Stimulated activated CD8-positive, alpha-beta memory T cell treated with anti-CD3 and anti-CD28 coated beads, Interleukin-15, amount 100 ng/mL, for 48 hours (primary cell): ENCODE measurements at regions not wholly inside any gene's neighbourhood (a gene's known extent, or its start where the extent isn't known, plus 50 kb on each side); places are given as distances from the start of the nearest gene placed in this dataset.
"Not testable (repeated sequence)": the region's sequence is repeated elsewhere in the genome, so short reads cannot be mapped to it uniquely, and the experiment has no call there.

Source experiments
- DNase-seq, 2 donors: peaks; one replicate each; pipeline ENCODE4 v3.0.0-alpha.2; 2020; ENCODE audit warnings: low read depth in 2 of 2

DNA sequence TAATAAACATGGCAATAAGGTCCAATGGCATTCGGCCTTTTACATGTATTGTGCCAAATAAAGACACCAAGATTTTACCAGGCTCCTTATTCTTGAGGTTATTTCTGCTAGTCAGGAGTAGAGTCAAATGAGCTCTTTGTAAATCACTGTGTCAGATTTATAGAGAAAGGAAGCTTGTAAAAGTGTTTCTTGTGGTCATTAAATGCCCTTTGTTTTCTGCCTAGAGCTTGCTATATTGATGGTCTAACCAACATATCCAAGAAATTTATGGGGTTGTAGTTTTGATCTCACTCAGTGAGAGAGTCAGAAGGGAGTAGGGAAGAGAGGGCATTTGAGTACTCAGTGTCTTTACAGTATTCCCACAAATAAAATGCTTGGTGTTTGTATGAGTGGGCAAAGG is 86.2 kb upstream of the FRMPD4 start:
- no peak for DNase-seq

DNA sequence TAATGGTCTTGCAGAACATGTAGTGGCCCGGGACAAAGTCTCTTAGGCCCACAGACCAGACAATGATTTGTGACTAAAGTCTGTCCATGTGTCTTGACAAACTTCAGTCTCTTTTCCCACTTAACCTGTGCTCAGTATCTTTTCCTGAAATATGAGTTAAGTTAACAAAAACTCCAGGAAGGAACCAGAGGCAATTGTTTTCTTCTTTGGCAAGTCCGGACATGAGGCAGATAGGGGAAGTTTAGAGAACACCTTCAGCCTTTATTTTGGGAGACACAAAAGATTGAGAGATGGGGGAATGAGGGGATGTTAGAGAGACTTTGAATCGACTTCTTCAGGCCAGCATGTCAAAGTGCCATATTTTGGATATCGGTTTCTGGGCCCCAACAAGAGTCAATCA is 80.2 kb upstream of the FRMPD4 start:
- DNase-seq: no peak

DNA sequence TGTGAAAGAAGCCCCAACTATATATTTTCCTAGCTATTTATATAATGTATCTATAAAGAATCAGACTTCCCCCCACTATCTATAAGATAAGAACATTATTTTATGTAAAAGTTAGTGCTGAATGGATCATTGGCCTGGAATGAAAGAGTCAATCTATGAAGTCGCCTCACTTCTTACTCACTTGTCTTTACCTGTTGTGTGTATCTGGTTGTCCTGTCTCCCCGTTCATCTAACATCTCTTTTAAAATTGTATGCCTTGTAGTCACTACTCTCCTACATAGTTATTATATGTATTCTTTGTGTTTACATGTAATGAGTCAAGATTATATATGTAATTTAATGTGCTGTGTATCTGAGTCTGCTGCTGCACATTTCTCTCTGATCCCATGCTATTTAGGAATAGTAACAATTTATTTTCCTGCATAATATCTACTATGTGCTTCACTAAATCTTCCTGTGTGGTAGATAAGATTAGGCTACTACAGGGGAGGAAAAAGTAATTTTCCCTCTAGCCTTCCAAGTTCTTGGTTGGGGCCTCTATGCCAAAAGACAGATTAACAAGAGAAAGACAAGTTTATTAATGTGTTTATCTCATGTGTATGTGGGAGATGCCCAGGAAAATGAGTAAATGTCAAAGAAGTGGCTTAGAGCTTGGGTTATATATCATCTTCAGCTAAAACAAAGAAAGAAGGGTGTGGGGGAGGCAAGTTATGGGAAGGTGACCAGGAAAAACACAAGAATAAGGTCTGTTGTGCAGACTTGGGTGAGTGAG is 77.6 kb upstream of the FRMPD4 start:
- DNase-seq: no peak

DNA sequence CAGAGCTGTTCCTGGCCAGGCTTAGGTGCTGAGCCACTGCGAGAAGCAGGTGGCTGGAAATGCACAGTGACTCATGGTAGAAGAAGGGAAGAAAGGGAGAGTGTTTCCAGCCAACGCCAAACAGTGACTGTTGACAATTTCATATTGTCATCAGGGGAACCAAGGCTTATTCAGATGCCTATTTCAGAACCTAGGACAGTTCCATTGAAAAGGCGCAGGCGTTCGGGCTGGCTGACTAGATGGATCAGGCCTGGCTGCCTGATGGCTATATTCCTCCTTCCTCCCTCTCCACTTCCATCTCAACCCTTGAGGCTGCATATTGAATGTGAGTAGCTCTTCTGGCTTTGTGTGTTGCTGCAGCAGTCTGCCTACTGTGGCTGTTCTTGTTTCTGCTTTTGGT is 73.0 kb upstream of the FRMPD4 start:
- DNase-seq: no peak

DNA sequence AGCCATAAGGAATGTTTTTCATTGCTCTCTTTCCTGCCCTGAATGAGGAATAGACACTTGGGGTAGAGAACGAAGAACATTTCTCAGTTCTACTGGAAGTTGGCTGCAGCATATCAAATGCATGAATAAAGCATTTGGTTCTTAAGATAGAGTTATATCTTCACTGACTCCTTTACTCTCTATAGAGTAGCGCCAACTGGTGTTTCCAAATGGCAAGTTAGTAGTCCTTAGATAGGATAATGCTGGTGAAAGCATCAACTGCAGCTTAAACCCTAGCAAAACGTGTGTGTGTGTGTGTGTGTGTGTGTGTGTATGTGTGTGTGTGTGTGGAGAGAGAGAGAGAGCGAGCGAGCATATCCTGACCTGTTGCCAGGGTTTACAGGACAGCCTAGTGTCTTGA is 62.2 kb upstream of the FRMPD4 start:
- DNase-seq: no peak

DNA sequence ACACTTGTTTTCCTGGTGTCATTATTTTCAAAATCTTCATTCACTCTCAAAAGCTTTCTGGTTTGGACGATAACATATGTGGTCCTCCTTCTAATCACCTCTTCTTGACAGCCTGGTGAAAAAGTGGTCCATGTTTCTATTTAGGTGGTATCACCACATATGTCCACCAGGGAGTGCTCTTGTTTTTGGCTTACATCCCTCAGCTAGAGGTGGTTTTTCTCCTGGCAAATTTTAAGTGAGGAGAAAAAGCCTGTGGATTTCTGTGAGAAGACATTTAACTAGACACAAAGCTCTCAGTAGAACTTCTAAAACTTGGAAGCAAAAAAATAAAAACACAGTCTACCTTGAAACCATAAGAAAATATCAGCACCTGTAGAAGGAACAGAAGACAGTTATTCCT is 58.0 kb upstream of the FRMPD4 start:
- DNase-seq: no peak

DNA sequence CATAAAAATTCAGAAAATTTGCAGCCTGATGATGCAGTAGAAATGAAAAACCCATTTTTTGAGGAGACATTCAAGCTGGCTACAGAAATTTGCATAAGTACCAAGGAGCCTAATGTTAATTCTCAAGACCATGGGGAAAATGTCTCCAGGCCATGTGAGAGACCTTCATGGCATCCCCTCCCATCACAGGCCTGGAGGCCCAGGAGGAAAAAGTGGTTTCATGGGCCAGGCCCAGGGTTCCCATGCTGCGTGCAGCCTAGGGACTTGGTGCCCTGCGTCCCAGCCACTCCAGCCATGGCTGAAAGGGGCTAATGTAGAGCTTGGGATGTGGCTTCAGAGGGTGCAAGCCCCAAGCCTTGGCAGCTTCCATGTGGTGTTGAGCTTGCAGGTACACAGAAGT is 55.3 kb upstream of the FRMPD4 start:
- DNase-seq: not testable (repeated sequence)
